GM12873 (cell line): ENCODE measurements at regions not wholly inside any gene's neighbourhood (a gene's known extent, or its start where the extent isn't known, plus 50 kb on each side); places are given as distances from the start of the nearest gene placed in this dataset.

Experiments
- TF ChIP-seq, protein P1 (sequence below): IDR thresholded peaks from 2 replicates; pipeline ENCODE4 v1.5.1; 2012; ENCODE audit warnings: low read depth, mild to moderate bottlenecking, moderate library complexity, low read length, control low read depth; ENCODE audit not compliant: insufficient read depth; ENCODE audit errors: missing control alignments

DNA sequence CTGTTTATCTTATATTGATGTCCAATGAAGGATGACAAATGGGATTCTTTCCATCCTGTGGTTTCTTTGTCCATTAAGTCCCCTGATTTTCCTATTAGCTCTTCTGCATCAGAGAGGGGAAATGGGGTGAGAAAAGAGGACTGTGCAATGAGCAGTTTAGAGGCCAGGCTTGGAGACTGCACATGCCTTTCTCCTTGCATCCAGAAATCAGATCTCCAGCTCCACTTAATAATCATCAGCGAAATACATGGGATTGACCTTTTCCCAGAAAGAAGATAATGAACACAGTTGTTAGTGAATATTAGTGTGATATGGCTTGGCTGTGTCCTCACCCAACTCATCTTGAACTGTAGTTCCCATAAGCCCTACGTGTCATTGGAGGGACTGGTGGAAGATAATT is 697.4 kb downstream of the CBLN2 start:
- TF ChIP-seq, protein P1, sequence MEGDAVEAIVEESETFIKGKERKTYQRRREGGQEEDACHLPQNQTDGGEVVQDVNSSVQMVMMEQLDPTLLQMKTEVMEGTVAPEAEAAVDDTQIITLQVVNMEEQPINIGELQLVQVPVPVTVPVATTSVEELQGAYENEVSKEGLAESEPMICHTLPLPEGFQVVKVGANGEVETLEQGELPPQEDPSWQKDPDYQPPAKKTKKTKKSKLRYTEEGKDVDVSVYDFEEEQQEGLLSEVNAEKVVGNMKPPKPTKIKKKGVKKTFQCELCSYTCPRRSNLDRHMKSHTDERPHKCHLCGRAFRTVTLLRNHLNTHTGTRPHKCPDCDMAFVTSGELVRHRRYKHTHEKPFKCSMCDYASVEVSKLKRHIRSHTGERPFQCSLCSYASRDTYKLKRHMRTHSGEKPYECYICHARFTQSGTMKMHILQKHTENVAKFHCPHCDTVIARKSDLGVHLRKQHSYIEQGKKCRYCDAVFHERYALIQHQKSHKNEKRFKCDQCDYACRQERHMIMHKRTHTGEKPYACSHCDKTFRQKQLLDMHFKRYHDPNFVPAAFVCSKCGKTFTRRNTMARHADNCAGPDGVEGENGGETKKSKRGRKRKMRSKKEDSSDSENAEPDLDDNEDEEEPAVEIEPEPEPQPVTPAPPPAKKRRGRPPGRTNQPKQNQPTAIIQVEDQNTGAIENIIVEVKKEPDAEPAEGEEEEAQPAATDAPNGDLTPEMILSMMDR, result no peak

DNA sequence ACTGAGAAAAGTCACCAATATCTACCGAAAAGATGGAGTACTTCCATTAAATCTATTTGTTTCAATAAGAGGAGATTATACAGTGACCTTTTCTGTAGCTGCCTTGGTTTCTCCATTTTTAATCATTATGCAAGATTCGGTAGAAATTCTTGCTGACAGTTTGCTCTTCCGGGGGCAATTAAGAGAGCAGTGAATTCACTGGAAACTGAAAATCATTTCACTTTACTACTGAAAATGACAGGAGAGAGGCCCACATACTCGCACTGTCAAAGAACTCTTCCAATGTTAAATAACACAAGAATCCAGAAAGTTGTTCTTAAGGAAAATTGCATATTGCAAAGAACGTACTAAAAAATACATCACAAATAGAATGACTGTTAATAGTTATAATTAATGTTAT is 699.3 kb downstream of the CBLN2 start:
- TF ChIP-seq, protein P1, result no peak

DNA sequence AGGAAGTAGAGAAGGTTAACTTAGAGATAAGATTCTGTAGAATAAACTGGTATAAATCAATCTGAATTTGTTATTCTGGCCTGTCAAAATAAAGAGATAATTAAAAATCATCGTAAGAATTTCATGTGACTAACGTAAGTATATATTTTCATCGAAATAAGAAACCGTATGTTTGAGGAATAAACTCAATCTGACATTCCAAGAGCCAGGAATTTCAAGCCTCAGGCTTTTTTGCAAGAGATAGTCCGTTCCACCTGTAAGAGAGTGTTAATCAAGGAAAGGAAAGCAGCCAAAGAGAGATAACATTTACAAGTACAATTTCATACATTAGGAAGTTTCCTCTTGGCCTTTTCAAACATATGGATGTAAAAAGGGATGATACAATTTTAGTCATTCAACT is 701.5 kb downstream of the CBLN2 start:
- TF ChIP-seq, protein P1, result no peak

- TF ChIP-seq, protein P1, result no peak
Observed at GRCh38 chr18:71837547-71837946, 706.6 kb downstream of the CBLN2 start.

- TF ChIP-seq, protein P1, result no peak
Observed at GRCh38 chr18:71832946-71833617, 711.1 kb downstream of the CBLN2 start.

DNA sequence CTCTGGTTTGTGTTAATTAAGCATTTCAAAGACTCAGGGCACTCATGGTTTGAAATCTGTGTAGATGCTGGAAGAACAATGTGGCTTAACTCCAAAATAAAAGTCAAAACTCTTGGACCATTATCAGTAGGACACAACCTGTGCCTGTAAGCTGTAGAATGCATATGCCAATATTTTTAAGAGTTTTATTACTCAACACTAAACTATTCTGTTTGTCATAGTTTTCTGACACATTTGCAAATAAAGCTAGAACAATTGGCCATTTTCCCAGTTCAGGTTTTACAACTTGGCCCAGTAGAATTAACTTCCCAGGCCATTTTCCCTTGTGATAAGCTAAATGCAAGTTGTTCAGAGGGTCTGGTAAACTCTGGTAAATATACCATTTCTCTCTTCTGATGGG is 713.1 kb downstream of the CBLN2 start:
- TF ChIP-seq, protein P1, result no peak

GRCh38 chr18:71827301-71827700 is 716.8 kb downstream of the CBLN2 start:
- TF ChIP-seq, protein P1, result no peak
